T-helper 2 cell treated with Interferon-gamma antibody and Interleukin-4, amounts not matched to agents 100 ng/mL and 5 ng/mL, for 36 hours (primary cell): ENCODE measurements at regions not wholly inside any gene's neighbourhood (a gene's known extent, or its start where the extent isn't known, plus 50 kb on each side); places are given as distances from the start of the nearest gene placed in this dataset.

Experiments used
- intact Hi-C: fragments of 100-400 bp; cut with micrococcal nuclease; formaldehyde crosslinking; loops from one replicate; pipeline ENCODE4 v1.15.1; 2023

GRCh38 chr3:153640689-153641665, 479.0 kb downstream of the RAP2B start:
- intact Hi-C loops: loop anchor here (5.0 kb wide), 1 partner anchor 479 kb away; the partner anchor contains the start of gene RAP2B

- intact Hi-C loops: loop anchor here (5.0 kb wide), 1 partner anchor 480 kb away; the partner anchor contains the start of gene RAP2B
Measured at GRCh38 chr3:153642576-153642975, 478.6 kb upstream of the ARHGEF26 start.

GRCh38 chr3:153643471-153643870, 477.7 kb upstream of the ARHGEF26 start:
- intact Hi-C loops: loop anchor here (1.0 to 5.0 kb wide), 2 partner anchors 19 to 481 kb away; partner anchors contain the start of gene RAP2B

GRCh38 chr3:153649286-153649839, 471.8 kb upstream of the ARHGEF26 start:
- intact Hi-C loops: no loop called here

- intact Hi-C loops: no loop called here
Measured at GRCh38 chr3:153652076-153652475, 469.1 kb upstream of the ARHGEF26 start.

GRCh38 chr3:153657046-153657445, 464.1 kb upstream of the ARHGEF26 start:
- intact Hi-C loops: no loop called here

- intact Hi-C loops: no loop called here
Measured at GRCh38 chr3:153657461-153657860, 463.7 kb upstream of the ARHGEF26 start.

- intact Hi-C loops: no loop called here
Measured at GRCh38 chr3:153658136-153658535, 463.1 kb upstream of the ARHGEF26 start.

- intact Hi-C loops: no loop called here
Measured at GRCh38 chr3:153666991-153667740, 454.0 kb upstream of the ARHGEF26 start.

GRCh38 chr3:153669527-153669926, 451.7 kb upstream of the ARHGEF26 start:
- intact Hi-C loops: no loop called here

GRCh38 chr3:153670577-153670976, 450.6 kb upstream of the ARHGEF26 start:
- intact Hi-C loops: loop anchor here (5.0 kb wide), 2 partner anchors 48 to 143 kb away; no protein-coding TSS in a partner anchor

- intact Hi-C loops: loop anchor here (5.0 kb wide), 2 partner anchors 52 to 147 kb away; no protein-coding TSS in a partner anchor
Measured at GRCh38 chr3:153673853-153674252, 447.3 kb upstream of the ARHGEF26 start.

- intact Hi-C loops: no loop called here
Measured at GRCh38 chr3:153679714-153680113, 441.5 kb upstream of the ARHGEF26 start.

GRCh38 chr3:153680526-153680925, 440.7 kb upstream of the ARHGEF26 start:
- intact Hi-C loops: no loop called here

GRCh38 chr3:153681057-153681456, 440.1 kb upstream of the ARHGEF26 start:
- intact Hi-C loops: no loop called here

- intact Hi-C loops: no loop called here
Measured at GRCh38 chr3:153688301-153689120, 432.7 kb upstream of the ARHGEF26 start.

GRCh38 chr3:153693207-153693606, 428.0 kb upstream of the ARHGEF26 start:
- intact Hi-C loops: no loop called here

GRCh38 chr3:153702106-153702505, 419.1 kb upstream of the ARHGEF26 start:
- intact Hi-C loops: no loop called here

- intact Hi-C loops: no loop called here
Measured at GRCh38 chr3:153704115-153704514, 417.1 kb upstream of the ARHGEF26 start.

GRCh38 chr3:153706706-153707105, 414.5 kb upstream of the ARHGEF26 start:
- intact Hi-C loops: no loop called here

- intact Hi-C loops: no loop called here
Measured at GRCh38 chr3:153714016-153714415, 407.2 kb upstream of the ARHGEF26 start.
